HepG2 (cell line): ENCODE measurements at regions not wholly inside any gene's neighbourhood (a gene's known extent, or its start where the extent isn't known, plus 50 kb on each side); places are given as distances from the start of the nearest gene placed in this dataset.

Experiments used
- ATAC-seq: fragments of 200-7000 bp; cut with Tn5 transposase; 3 replicates; pipeline ENCODE4 v1.9.1; 2020; ENCODE audit warnings: mild to moderate bottlenecking, moderate library complexity
- BruUV-seq: library from RNA; stranded (reverse); fragments of 400-500 nt; replicated peaks from 2 replicates; lab custom pipeline; 2021; lab: Mats Ljungman, UMichigan
- CTCF ChIA-PET: fragments of 300-600 bp; formaldehyde crosslinking; extraction: SDS; loops from one replicate; lab custom pipeline; 2021; ENCODE audit warnings: low total read pairs, inconsistent platforms, low intra/inter-chr PET ratio; lab: Yijun Ruan, JAX
- POLR2A ChIA-PET: fragments of 350-600 bp; sonication (Branson Sonifier 250); formaldehyde crosslinking; loops from one replicate; lab custom pipeline; 2020; ENCODE audit warnings: antibody characterized with exemption, inconsistent platforms; lab: Yijun Ruan, JAX
- DNase-seq: peaks from one replicate; pipeline ENCODE4 v3.0.0-alpha.2; 2015; ENCODE audit warnings: low spot score
- FAIRE-seq: peaks from 3 replicates; lab custom pipeline; 2011; peaks lifted over from hg19 to GRCh38; lab: Jason Lieb, UNC
- H2AFZ ChIP-seq: one replicate; pipeline ENCODE4 v1.6.1; 2011; ENCODE audit warnings: low read length, inconsistent platforms
- H3K27ac ChIP-seq: fragments of 300-600 bp; 3 replicates; pipeline ENCODE4 v1.8.0; 2011; ENCODE audit warnings: mixed run types, mild to moderate bottlenecking, mixed read lengths, low read length, inconsistent platforms; ENCODE audit not compliant: insufficient read depth; ENCODE audit errors: extremely low read length
- H3K27me3 ChIP-seq, 2 experiments: fragments of 200-600 bp in 1 of 2; 2 replicates in 1 of 2; 3 replicates in 1 of 2; pipeline versions ENCODE4 v1.6.0 to v1.8.0; 2011; ENCODE audit warnings: low read length in 2 of 2, mild to moderate bottlenecking in 2 of 2, moderate library complexity in 2 of 2, inconsistent platforms in 1 of 2; ENCODE audit not compliant: insufficient read depth in 2 of 2, control insufficient read depth in 1 of 2
- H3K36me3 ChIP-seq, 2 experiments: fragments of 200-600 bp in 1 of 2; replicated peaks in 1 of 2; 2 replicates in 1 of 2; 3 replicates in 1 of 2; pipeline versions ENCODE4 v1.5.1 to v1.8.0; 2011; ENCODE audit warnings: low read length in 2 of 2, inconsistent platforms in 1 of 2; ENCODE audit not compliant: insufficient read depth in 2 of 2, control insufficient read depth in 1 of 2
- H3K4me1 ChIP-seq: 2 replicates; pipeline ENCODE4 v1.5.1; 2012; ENCODE audit warnings: low read length, inconsistent platforms; ENCODE audit not compliant: insufficient read depth
- H3K4me2 ChIP-seq: 2 replicates; pipeline ENCODE4 v1.6.0; 2011; ENCODE audit warnings: low read depth, low read length, inconsistent platforms
- H3K4me3 ChIP-seq, 3 experiments: fragments of 200-600 bp in 1 of 3; sonication (generic), shearing (Covaris generic) in 1 of 3; replicated peaks in 1 of 3; 2 replicates each; pipeline ENCODE4 v1.5.1; 2011 to 2016; ENCODE audit warnings: low read length in 3 of 3, inconsistent platforms in 2 of 3, low read depth in 2 of 3, mild to moderate bottlenecking in 2 of 3, control low read depth in 1 of 3, mixed read lengths in 1 of 3; ENCODE audit not compliant: insufficient read depth in 1 of 3
- H3K79me2 ChIP-seq: one replicate; pipeline ENCODE4 v1.6.1; 2011; ENCODE audit warnings: low read length, inconsistent platforms; ENCODE audit not compliant: insufficient read depth
- H3K9ac ChIP-seq: 2 replicates; pipeline ENCODE4 v1.6.0; 2011; ENCODE audit warnings: mild to moderate bottlenecking, low read depth, low read length, inconsistent platforms; ENCODE audit not compliant: insufficient read depth
- H3K9me3 ChIP-seq: 2 replicates; pipeline ENCODE4 v1.5.1; 2012; ENCODE audit warnings: mild to moderate bottlenecking, low read length
- H4K20me1 ChIP-seq: 2 replicates; pipeline ENCODE4 v1.6.0; 2011; ENCODE audit warnings: inconsistent platforms, mild to moderate bottlenecking, low read length, moderate library complexity; ENCODE audit not compliant: insufficient read depth
- CREB1 ChIP-seq, 2 experiments: fragments of 450-650 bp in 1 of 2; IDR thresholded peaks; 2 replicates each; pipeline ENCODE4 v1.6.1; 2016 to 2017; ENCODE audit warnings: control low read depth in 1 of 2, mild to moderate bottlenecking in 1 of 2, missing compliant biosample characterization in 1 of 2, missing genetic modification characterization in 1 of 2
- DNMT3B ChIP-seq: conservative IDR thresholded peaks from 2 replicates; pipeline ENCODE4 v1.6.1; 2016; ENCODE audit warnings: missing biosample characterization, control low read depth
- EP300 ChIP-seq, 3 experiments: sonication (generic) in 1 of 3; formaldehyde crosslinking in 1 of 3; IDR thresholded peaks; 2 replicates each; pipeline versions ENCODE4 v1.5.1 to v1.6.1; 2011 to 2020; ENCODE audit warnings: low read depth in 2 of 3, low read length in 2 of 3, borderline replicate concordance in 1 of 3, improper control_type of control experiment in 1 of 3, mild to moderate bottlenecking in 1 of 3, missing genetic modification reagents in 1 of 3, moderate library complexity in 1 of 3
- ERF ChIP-seq: IDR thresholded peaks from 2 replicates; pipeline ENCODE4 v1.6.1; 2018; ENCODE audit warnings: missing biosample characterization, missing genetic modification reagents
- HCFC1 ChIP-seq: fragments of 150-350 bp; IDR thresholded peaks from 2 replicates; pipeline ENCODE4 v1.6.1; 2014; ENCODE audit warnings: low read depth, low read length
- KMT2B ChIP-seq: IDR thresholded peaks from 2 replicates; pipeline ENCODE4 v1.6.1; 2016; ENCODE audit warnings: missing genetic modification reagents, missing compliant biosample characterization
- MTF1 ChIP-seq: sonication (generic); formaldehyde crosslinking; IDR thresholded peaks from 2 replicates; pipeline ENCODE4 v1.5.0; 2020; ENCODE audit warnings: missing genetic modification reagents
- POLR2AphosphoS2 ChIP-seq: IDR thresholded peaks from 2 replicates; pipeline ENCODE4 v1.6.1; 2011; ENCODE audit warnings: low read depth, low read length, improper control_type of control experiment
- PRPF4 ChIP-seq: fragments of 200-400 bp; formaldehyde crosslinking; IDR thresholded peaks from 2 replicates; pipeline ENCODE4 v1.6.1; 2016; ENCODE audit warnings: low read length, low read depth; ENCODE audit not compliant: poor library complexity, severe bottlenecking
- SIX1 ChIP-seq: sonication (generic); formaldehyde crosslinking; IDR thresholded peaks from 2 replicates; pipeline ENCODE4 v1.4.0; 2020; ENCODE audit warnings: missing genetic modification reagents, borderline replicate concordance
- SNAI1 ChIP-seq: sonication (generic); formaldehyde crosslinking; IDR thresholded peaks from 2 replicates; pipeline ENCODE4 v1.5.0; 2020; ENCODE audit warnings: mild to moderate bottlenecking, missing genetic modification reagents, borderline replicate concordance
- ZNF296 ChIP-seq: sonication (generic); formaldehyde crosslinking; conservative IDR thresholded peaks from 2 replicates; pipeline ENCODE4 v1.5.0; 2020; ENCODE audit warnings: mild to moderate bottlenecking, missing genetic modification reagents
- ZNF317 ChIP-seq: sonication (generic); formaldehyde crosslinking; IDR thresholded peaks from 2 replicates; pipeline ENCODE4 v1.5.0; 2020; ENCODE audit warnings: mild to moderate bottlenecking, missing genetic modification reagents
- ZNF430 ChIP-seq: sonication (generic); formaldehyde crosslinking; IDR thresholded peaks from 2 replicates; pipeline ENCODE4 v1.9.0; 2021; ENCODE audit warnings: mild to moderate bottlenecking, missing genetic modification reagents
- ZNF510 ChIP-seq: sonication (generic); formaldehyde crosslinking; IDR thresholded peaks from 2 replicates; pipeline ENCODE4 v1.4.0; 2020; ENCODE audit warnings: low read depth, mild to moderate bottlenecking, missing genetic modification reagents
- ZNF839 ChIP-seq: sonication (generic); formaldehyde crosslinking; IDR thresholded peaks from 2 replicates; pipeline ENCODE4 v1.4.0; 2020; ENCODE audit warnings: missing genetic modification reagents, mild to moderate bottlenecking, borderline replicate concordance
- WGBS: methylation state at CpG from one replicate; pipeline ENCODE4 v1.1.6; 2017; ENCODE audit warnings: low lambda C conversion rate; 5-methylcytosine and 5-hydroxymethylcytosine counted together
- in situ Hi-C: cut with HindIII; loops from 2 replicates; pipeline ENCODE4 v1.10.0; 2017; ENCODE audit warnings: low pct_unique_long_range_greater_than_20kb; ENCODE audit not compliant: extremely low pct_ligation_motif_present
- intact Hi-C: fragments of 100-400 bp; cut with micrococcal nuclease; formaldehyde crosslinking; loops from one replicate; pipeline ENCODE4 v1.10.0; 2022; ENCODE audit not compliant: unreplicated experiment
- TF ChIP-seq, protein P1 (sequence below): sonication (generic); formaldehyde crosslinking; IDR thresholded peaks from 2 replicates; pipeline ENCODE4 v1.4.0; 2020; ENCODE audit warnings: missing genetic modification reagents
- TF ChIP-seq, protein P2 (sequence below): sonication (generic); formaldehyde crosslinking; IDR thresholded peaks from 2 replicates; pipeline ENCODE4 v1.4.0; 2020; ENCODE audit warnings: missing genetic modification reagents, borderline replicate concordance
- TF ChIP-seq, protein P3 (sequence below): sonication (generic); formaldehyde crosslinking; IDR thresholded peaks from 2 replicates; pipeline ENCODE4 v1.9.0; 2022; ENCODE audit warnings: missing genetic modification reagents, mild to moderate bottlenecking, borderline replicate concordance

DNA sequence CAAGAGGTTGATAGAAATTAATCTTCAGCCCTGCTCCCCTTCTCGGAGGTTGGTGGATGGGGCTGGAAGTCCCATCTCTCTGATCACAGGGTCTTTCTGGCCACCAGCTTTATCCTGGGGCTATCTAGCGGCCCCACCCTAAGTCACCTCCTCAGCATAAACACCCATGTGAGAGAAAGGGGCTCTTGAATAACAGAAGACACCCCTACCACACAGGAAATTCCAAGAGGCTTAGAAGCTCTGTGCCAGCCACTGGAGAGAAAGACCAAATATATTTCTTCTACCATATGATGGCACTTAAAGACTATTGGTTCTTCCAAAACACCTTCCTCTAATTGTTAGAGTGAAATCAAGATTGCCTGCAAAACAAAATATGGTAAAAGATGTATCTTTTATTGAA is 219.7 kb downstream of the VAPA start:
- in situ Hi-C loops = no loop called here
- intact Hi-C loops = no loop called here

DNA sequence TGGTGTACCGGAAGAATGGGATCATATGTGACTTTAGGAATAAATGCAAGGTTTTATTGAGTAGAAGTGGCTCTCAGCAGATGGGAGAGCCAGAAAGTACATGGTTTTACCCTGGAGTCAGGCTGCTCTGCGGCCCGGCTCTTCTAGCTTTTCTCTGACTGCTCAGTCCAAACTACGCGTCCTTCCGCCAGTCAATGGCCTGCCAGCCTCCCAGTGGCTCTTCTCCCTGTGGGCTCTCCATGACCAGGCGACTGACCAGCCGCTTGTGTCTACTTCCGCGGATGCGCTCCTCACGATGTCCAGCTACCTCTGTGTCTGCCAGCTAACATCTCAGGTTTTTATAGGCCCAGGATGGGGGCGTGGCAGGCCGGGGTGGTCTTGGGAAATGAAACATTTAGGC is 220.4 kb downstream of the VAPA start:
- Histone ChIP-seq H3K9ac (no peak overlapping the region), H3K36me3 (no peaks in the 10 kb centered on the region), H3K27me3 (peaks cover 0 to 32% of the 10 kb centered on the region in 2 experiments; a peak in 4 of 5 replicates), H2AFZ (no peak overlapping the region), H3K4me2 (no peak overlapping the region), H4K20me1 (no peaks in the 10 kb centered on the region), H3K9me3 (no peaks in the 10 kb centered on the region), H3K79me2 (no peaks in the 10 kb centered on the region), H3K4me3 (no peak overlapping the region), H3K27ac (no peak overlapping the region), H3K4me1 (peaks cover 13% of the 10 kb centered on the region; the same call in 1 of the 2 replicates)
- in situ Hi-C loops (no loop called here), intact Hi-C loops (no loop called here)
- DNase-seq = no peak
- ATAC-seq = no peak
- FAIRE-seq = no peak
- 77% methylated on average over 14 of the region's 14 CpGs for WGBS
- CTCF ChIA-PET = no interaction called here
- BruUV-seq = no TSS peak
- POLR2A ChIA-PET = no interaction called here
- TF ChIP-seq POLR2AphosphoS2 (no peak), ZNF317 (CRISPR knock-in tag) (no peak), ZNF430 (CRISPR knock-in tag) (no peak), SIX1 (CRISPR knock-in tag) (no peak), MTF1 (no peak)
- TF ChIP-seq, protein P1, sequence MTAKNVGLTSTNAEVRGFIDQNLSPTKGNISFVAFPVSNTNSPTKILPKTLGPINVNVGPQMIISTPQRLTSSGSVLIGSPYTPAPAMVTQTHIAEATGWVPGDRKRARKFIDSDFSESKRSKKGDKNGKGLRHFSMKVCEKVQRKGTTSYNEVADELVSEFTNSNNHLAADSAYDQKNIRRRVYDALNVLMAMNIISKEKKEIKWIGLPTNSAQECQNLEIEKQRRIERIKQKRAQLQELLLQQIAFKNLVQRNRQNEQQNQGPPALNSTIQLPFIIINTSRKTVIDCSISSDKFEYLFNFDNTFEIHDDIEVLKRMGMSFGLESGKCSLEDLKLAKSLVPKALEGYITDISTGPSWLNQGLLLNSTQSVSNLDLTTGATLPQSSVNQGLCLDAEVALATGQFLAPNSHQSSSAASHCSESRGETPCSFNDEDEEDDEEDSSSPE (CRISPR knock-in tag) = no peak
- TF ChIP-seq, protein P2, sequence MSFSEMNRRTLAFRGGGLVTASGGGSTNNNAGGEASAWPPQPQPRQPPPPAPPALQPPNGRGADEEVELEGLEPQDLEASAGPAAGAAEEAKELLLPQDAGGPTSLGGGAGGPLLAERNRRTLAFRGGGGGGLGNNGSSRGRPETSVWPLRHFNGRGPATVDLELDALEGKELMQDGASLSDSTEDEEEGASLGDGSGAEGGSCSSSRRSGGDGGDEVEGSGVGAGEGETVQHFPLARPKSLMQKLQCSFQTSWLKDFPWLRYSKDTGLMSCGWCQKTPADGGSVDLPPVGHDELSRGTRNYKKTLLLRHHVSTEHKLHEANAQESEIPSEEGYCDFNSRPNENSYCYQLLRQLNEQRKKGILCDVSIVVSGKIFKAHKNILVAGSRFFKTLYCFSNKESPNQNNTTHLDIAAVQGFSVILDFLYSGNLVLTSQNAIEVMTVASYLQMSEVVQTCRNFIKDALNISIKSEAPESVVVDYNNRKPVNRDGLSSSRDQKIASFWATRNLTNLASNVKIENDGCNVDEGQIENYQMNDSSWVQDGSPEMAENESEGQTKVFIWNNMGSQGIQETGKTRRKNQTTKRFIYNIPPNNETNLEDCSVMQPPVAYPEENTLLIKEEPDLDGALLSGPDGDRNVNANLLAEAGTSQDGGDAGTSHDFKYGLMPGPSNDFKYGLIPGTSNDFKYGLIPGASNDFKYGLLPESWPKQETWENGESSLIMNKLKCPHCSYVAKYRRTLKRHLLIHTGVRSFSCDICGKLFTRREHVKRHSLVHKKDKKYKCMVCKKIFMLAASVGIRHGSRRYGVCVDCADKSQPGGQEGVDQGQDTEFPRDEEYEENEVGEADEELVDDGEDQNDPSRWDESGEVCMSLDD (CRISPR knock-in tag) = no peak
- TF ChIP-seq, protein P3, sequence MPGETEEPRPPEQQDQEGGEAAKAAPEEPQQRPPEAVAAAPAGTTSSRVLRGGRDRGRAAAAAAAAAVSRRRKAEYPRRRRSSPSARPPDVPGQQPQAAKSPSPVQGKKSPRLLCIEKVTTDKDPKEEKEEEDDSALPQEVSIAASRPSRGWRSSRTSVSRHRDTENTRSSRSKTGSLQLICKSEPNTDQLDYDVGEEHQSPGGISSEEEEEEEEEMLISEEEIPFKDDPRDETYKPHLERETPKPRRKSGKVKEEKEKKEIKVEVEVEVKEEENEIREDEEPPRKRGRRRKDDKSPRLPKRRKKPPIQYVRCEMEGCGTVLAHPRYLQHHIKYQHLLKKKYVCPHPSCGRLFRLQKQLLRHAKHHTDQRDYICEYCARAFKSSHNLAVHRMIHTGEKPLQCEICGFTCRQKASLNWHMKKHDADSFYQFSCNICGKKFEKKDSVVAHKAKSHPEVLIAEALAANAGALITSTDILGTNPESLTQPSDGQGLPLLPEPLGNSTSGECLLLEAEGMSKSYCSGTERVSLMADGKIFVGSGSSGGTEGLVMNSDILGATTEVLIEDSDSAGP = no peak

More for the DNA sequence above, 219.7 kb downstream of the VAPA start:
- Histone ChIP-seq H3K27me3 (peaks cover 0 to 32% of the 10 kb centered on the region in 2 experiments; a peak in 4 of 5 replicates), H3K4me3 (no peak overlapping the region), H3K9ac (no peak overlapping the region), H3K4me2 (no peak overlapping the region), H3K27ac (no peak overlapping the region), H3K79me2 (no peaks in the 10 kb centered on the region), H3K36me3 (no peaks in the 10 kb centered on the region), H3K9me3 (no peaks in the 10 kb centered on the region)
- FAIRE-seq (no peak), DNase-seq (no peak)
- ChIA-PET CTCF (no interaction called here), POLR2A (no interaction called here)
- 42% methylated on average over 2 of the region's 2 CpGs for WGBS
- TF ChIP-seq PRPF4 (no peak), CREB1 (IDR thresholded peaks at IDR 0.05) (no peak), CREB1 (CRISPR knock-in tag; IDR thresholded peaks at IDR 0.05) (no peak), ZNF296 (CRISPR knock-in tag) (no peak), ERF (CRISPR knock-in tag) (no peak), SNAI1 (no peak), ZNF510 (no peak), EP300 (IDR thresholded peaks at IDR 0.05; ENCODE audit: low read depth in 2 of 2, low read length in 2 of 2) (no peak), EP300 (CRISPR knock-in tag; IDR thresholded peaks at IDR 0.05; ENCODE audit: borderline replicate concordance) (no peak), DNMT3B (CRISPR knock-in tag) (no peak), KMT2B (CRISPR knock-in tag) (no peak), HCFC1 (no peak), ZNF839 (CRISPR knock-in tag) (no peak)
- TF ChIP-seq, all 625 proteins: peak for 0
- no peak for ATAC-seq
- peaks cover 13% of the 10 kb centered on the region; the same call in 1 of the 2 replicates for H3K4me1 ChIP-seq
- H4K20me1 ChIP-seq = no peaks in the 10 kb centered on the region
- no peak overlapping the region for H2AFZ ChIP-seq
- BruUV-seq = no TSS peak
